ENCODE measurements at regions not wholly inside any gene's neighbourhood (a gene's known extent, or its start where the extent isn't known, plus 50 kb on each side); places are given as distances from the start of the nearest gene placed in this dataset.
"Not testable (repeated sequence)": the region's sequence is repeated elsewhere in the genome, so short reads cannot be mapped to it uniquely, and the experiment has no call there.

GRCh38 chr6:14292119-14292518 lies 174.5 kb downstream of the CD83 start (continued):
- no peak for TF ChIP-seq PRDM15 (CRISPR knock-in tag; IDR thresholded peaks at IDR 0.05)

- Histone ChIP-seq H3K4me3 (no peak overlapping the region), H3K9ac (ENCODE audit: control insufficient read depth, insufficient read depth, low read length) (no peak overlapping the region), H3K9me3 (replicated peaks; ENCODE audit: control insufficient read depth, insufficient read depth, low read length) (no peaks in the 10 kb centered on the region), H3K4me1 (ENCODE audit: control insufficient read depth, insufficient read depth, low read length) (no peaks in the 10 kb centered on the region), H3K4me2 (ENCODE audit: control insufficient read depth, insufficient read depth) (no peak overlapping the region), H3K36me3 (ENCODE audit: control insufficient read depth in 2 of 2, insufficient read depth in 2 of 2, low read length in 1 of 2) (no peaks in the 10 kb centered on the region), H3K27ac (ENCODE audit: control insufficient read depth, insufficient read depth) (no peak overlapping the region), H3K27me3 (replicated peaks in 1 of 2; ENCODE audit: control insufficient read depth in 2 of 2, insufficient read depth in 2 of 2, low read length in 1 of 2) (no peaks in the 10 kb centered on the region; a peak in 1 of 4 replicates), H4K20me1 (ENCODE audit: control insufficient read depth, insufficient read depth) (no peaks in the 10 kb centered on the region), H3K79me2 (ENCODE audit: control insufficient read depth, insufficient read depth, low read length) (no peaks in the 10 kb centered on the region), H2AFZ (ENCODE audit: control insufficient read depth, low read depth, low read length) (no peak overlapping the region)
- SMC1A ChIA-PET (ENCODE audit: uncharacterized antibody, unreplicated experiment), result interaction anchor here (1.2 to 2.1 kb wide), 2 partner anchors 8 to 17 kb away, joined by 3 to 6 read pairs; no protein-coding TSS in a partner anchor
- 52% methylated on average over 4 of the region's 4 CpGs for WGBS (ENCODE audit: insufficient coverage, insufficient replicate concordance, low lambda C conversion rate, missing lambda C conversion rate)
- FAIRE-seq, result no peak
- DNase-seq (ENCODE audit: low read depth, low spot score), result no peak
- intact Hi-C loops (cut with micrococcal nuclease; ENCODE audit: unreplicated experiment) (no loop called here), in situ Hi-C loops (cut with MboI) (no loop called here)
- POLR2A ChIA-PET, result no interaction called here
- ATAC-seq, result no peak
- CTCF ChIA-PET, result interaction anchor here (0.6 to 0.7 kb wide), 2 partner anchors 19 to 1030 kb away, joined by 3 read pairs; no protein-coding TSS in a partner anchor
- BruUV-seq (replicated peaks), result no TSS peak
- RAD21 ChIA-PET (ENCODE audit: unreplicated experiment), result no interaction called here
- TF ChIP-seq NR2C2 (IDR thresholded peaks at IDR 0.05; ENCODE audit: borderline replicate concordance, control insufficient read depth, insufficient read length, low read depth) (no peak), HDGF (IDR thresholded peaks at IDR 0.05) (no peak), SPI1 (IDR thresholded peaks at IDR 0.05; ENCODE audit: borderline replicate concordance, insufficient read depth, low read depth, low read length) (no peak), RAD21 (IDR thresholded peaks at IDR 0.05; ENCODE audit: insufficient read depth, low read depth, low read length) (no peak), CREB1 (IDR thresholded peaks at IDR 0.05; ENCODE audit: low read depth) (no peak), CHD1 (IDR thresholded peaks at IDR 0.05; ENCODE audit: low read depth, low read length) (no peak), USF1 (IDR thresholded peaks at IDR 0.05; ENCODE audit: borderline replicate concordance, extremely low read length, insufficient read depth, low read depth, low read length) (no peak)
Observed at GRCh38 chr6:14294270-14294951, 176.8 kb downstream of the CD83 start.

- intact Hi-C loops (cut with micrococcal nuclease; ENCODE audit: unreplicated experiment); POLR2A ChIA-PET; H3K79me2 ChIP-seq (ENCODE audit: control insufficient read depth, insufficient read depth, low read length); H3K9ac ChIP-seq (ENCODE audit: control insufficient read depth, insufficient read depth, low read length); FAIRE-seq; H4K20me1 ChIP-seq (ENCODE audit: control insufficient read depth, insufficient read depth); H3K36me3 ChIP-seq (ENCODE audit: control insufficient read depth in 2 of 2, insufficient read depth in 2 of 2, low read length in 1 of 2); H3K9me3 ChIP-seq (replicated peaks; ENCODE audit: control insufficient read depth, insufficient read depth, low read length); DNase-seq (ENCODE audit: low read depth, low spot score); H3K27me3 ChIP-seq (replicated peaks in 1 of 2; ENCODE audit: control insufficient read depth in 2 of 2, insufficient read depth in 2 of 2, low read length in 1 of 2); SMC1A ChIA-PET (ENCODE audit: uncharacterized antibody, unreplicated experiment); CTCF ChIA-PET; ATAC-seq; H3K4me1 ChIP-seq (ENCODE audit: control insufficient read depth, insufficient read depth, low read length); RAD21 ChIA-PET (ENCODE audit: unreplicated experiment); in situ Hi-C loops (cut with MboI); BruUV-seq (replicated peaks); H3K4me3 ChIP-seq; H2AFZ ChIP-seq (ENCODE audit: control insufficient read depth, low read depth, low read length); H3K4me2 ChIP-seq (ENCODE audit: control insufficient read depth, insufficient read depth); H3K27ac ChIP-seq (ENCODE audit: control insufficient read depth, insufficient read depth): not testable (repeated sequence)
- WGBS (ENCODE audit: insufficient coverage, insufficient replicate concordance, low lambda C conversion rate, missing lambda C conversion rate), result 69% methylated on average over 6 of the region's 6 CpGs
Observed at GRCh38 chr6:14296698-14297097, 179.1 kb downstream of the CD83 start.

Measured in GM12878 (cell line).